Liver (tissue), 3 donors: ENCODE measurements at regions not wholly inside any gene's neighbourhood (a gene's known extent, or its start where the extent isn't known, plus 50 kb on each side); places are given as distances from the start of the nearest gene placed in this dataset.

Experiments used
- CTCF ChIP-seq: fragments of 150-350 bp; IDR thresholded peaks from 2 replicates; pipeline ENCODE4 v1.5.1; 2017; ENCODE audit warnings: improper control_type of control experiment, low read depth, low read length; ENCODE audit not compliant: missing input control
- FOXA1 ChIP-seq: IDR thresholded peaks from 2 replicates; pipeline ENCODE4 v1.6.1; 2016; ENCODE audit warnings: antibody characterized with exemption
- GABPA ChIP-seq, 2 donors: IDR thresholded peaks in 1 of 2; conservative IDR thresholded peaks in 1 of 2; 2 replicates each; pipeline ENCODE4 v1.6.1; 2016; ENCODE audit warnings: antibody characterized with exemption in 2 of 2, mild to moderate bottlenecking in 1 of 2, moderate library complexity in 1 of 2
- JUND ChIP-seq, 2 donors: IDR thresholded peaks; 2 replicates each; pipeline ENCODE4 v1.6.1; 2016; ENCODE audit warnings: antibody characterized with exemption in 2 of 2
- MAX ChIP-seq: IDR thresholded peaks from 2 replicates; pipeline ENCODE4 v1.6.1; 2016; ENCODE audit warnings: antibody characterized with exemption
- RAD21 ChIP-seq, 2 donors: IDR thresholded peaks; 2 replicates each; pipeline ENCODE4 v1.6.1; 2016; ENCODE audit warnings: antibody characterized with exemption in 2 of 2, mild to moderate bottlenecking in 2 of 2
- RXRA ChIP-seq, 2 donors: IDR thresholded peaks; 2 replicates each; pipeline ENCODE4 v1.6.1; 2017 to 2018; ENCODE audit warnings: antibody characterized with exemption in 2 of 2, mild to moderate bottlenecking in 1 of 2
- TAF1 ChIP-seq: conservative IDR thresholded peaks from 2 replicates; pipeline ENCODE4 v1.6.1; 2016; ENCODE audit warnings: antibody characterized with exemption, mild to moderate bottlenecking
- YY1 ChIP-seq: IDR thresholded peaks from 2 replicates; pipeline ENCODE4 v1.6.1; 2016; ENCODE audit warnings: antibody characterized with exemption, mild to moderate bottlenecking
- donor health status: healthy.
- donor health status: healthy.

- TF ChIP-seq MAX = no peak
- TF ChIP-seq RAD21 (IDR thresholded peaks at IDR 0.05) = no peak
- no peak for TF ChIP-seq CTCF
- no peak for TF ChIP-seq RXRA (IDR thresholded peaks at IDR 0.05)
- no peak for TF ChIP-seq TAF1
- TF ChIP-seq JUND (IDR thresholded peaks at IDR 0.05) = no peak
- no peak for TF ChIP-seq YY1
- no peak for TF ChIP-seq FOXA1
- TF ChIP-seq GABPA (IDR thresholded peaks at IDR 0.05 in 1 of 2, conservative IDR thresholded peaks at IDR 0.05 in 1 of 2) = no peak
Measured at GRCh38 chr15:31555022-31555421, 228.4 kb downstream of the KLF13 start.
